H9 (cell line): ENCODE measurements at regions not wholly inside any gene's neighbourhood (a gene's known extent, or its start where the extent isn't known, plus 50 kb on each side); places are given as distances from the start of the nearest gene placed in this dataset.
"Not testable (repeated sequence)": the region's sequence is repeated elsewhere in the genome, so short reads cannot be mapped to it uniquely, and the experiment has no call there.

ENCODE experiments used
- DNase-seq: peaks from one replicate; pipeline ENCODE4 v3.0.0-alpha.2; 2017
- H2AFZ ChIP-seq: one replicate; pipeline ENCODE4 v1.6.1; 2013; ENCODE audit warnings: mild to moderate bottlenecking, low read length, control low read depth, moderate library complexity
- H2AK5ac ChIP-seq: 2 replicates; pipeline ENCODE4 v1.6.1; 2013; ENCODE audit warnings: low read length, control low read depth, mixed read lengths; ENCODE audit not compliant: insufficient read length
- H2BK120ac ChIP-seq: one replicate; pipeline ENCODE4 v1.6.1; 2013; ENCODE audit warnings: low read depth, mild to moderate bottlenecking, low read length, control low read depth, inconsistent platforms; ENCODE audit not compliant: poor library complexity, severe bottlenecking
- H2BK12ac ChIP-seq: 2 replicates; pipeline ENCODE4 v1.6.1; 2013; ENCODE audit warnings: low read length, control low read depth, mixed read lengths, low read depth; ENCODE audit not compliant: insufficient read length
- H2BK15ac ChIP-seq: 2 replicates; pipeline ENCODE4 v1.6.1; 2013; ENCODE audit warnings: low read depth, low read length, control low read depth
- H2BK20ac ChIP-seq: one replicate; pipeline ENCODE4 v1.6.1; 2013; ENCODE audit warnings: low read depth, mild to moderate bottlenecking, low read length, control low read depth, inconsistent platforms; ENCODE audit not compliant: poor library complexity, severe bottlenecking
- H2BK5ac ChIP-seq: 2 replicates; pipeline ENCODE4 v1.6.1; 2013; ENCODE audit warnings: low read length, control low read depth, mixed read lengths; ENCODE audit not compliant: insufficient read length
- H3K14ac ChIP-seq: 2 replicates; pipeline ENCODE4 v1.6.1; 2013; ENCODE audit warnings: low read length, control low read depth; ENCODE audit not compliant: insufficient read depth
- H3K18ac ChIP-seq: 2 replicates; pipeline ENCODE4 v1.6.1; 2013; ENCODE audit warnings: low read depth, mild to moderate bottlenecking, mixed read lengths, low read length, control low read depth; ENCODE audit not compliant: insufficient read length
- H3K23ac ChIP-seq: 2 replicates; pipeline ENCODE4 v1.6.1; 2013; ENCODE audit warnings: low read length, control low read depth, mixed read lengths, low read depth; ENCODE audit not compliant: insufficient read length
- H3K23me2 ChIP-seq: 2 replicates; pipeline ENCODE4 v1.6.1; 2013; ENCODE audit warnings: low read depth, mild to moderate bottlenecking, mixed read lengths, low read length, control low read depth; ENCODE audit not compliant: insufficient read length, poor library complexity, severe bottlenecking
- H3K27ac ChIP-seq: 2 replicates; pipeline ENCODE4 v1.5.1; 2013; ENCODE audit warnings: low read length, control low read depth, mixed read lengths, low read depth; ENCODE audit not compliant: insufficient read length
- H3K27me3 ChIP-seq: 2 replicates; pipeline ENCODE4 v1.6.1; 2013; ENCODE audit warnings: low read length, control low read depth, inconsistent platforms; ENCODE audit not compliant: insufficient read depth
- H3K4ac ChIP-seq: 2 replicates; pipeline ENCODE4 v1.6.1; 2013; ENCODE audit warnings: low read depth, mild to moderate bottlenecking, control low read depth, inconsistent platforms, low read length, moderate library complexity
- H3K4me1 ChIP-seq: 2 replicates; pipeline ENCODE4 v1.6.1; 2013; ENCODE audit warnings: low read length, control low read depth, inconsistent platforms; ENCODE audit not compliant: insufficient read depth
- H3K4me2 ChIP-seq: 2 replicates; pipeline ENCODE4 v1.6.1; 2013; ENCODE audit warnings: low read length, control low read depth, mixed read lengths; ENCODE audit not compliant: insufficient read length, insufficient read depth
- H3K56ac ChIP-seq: 2 replicates; pipeline ENCODE4 v1.6.1; 2013; ENCODE audit warnings: low read depth, mild to moderate bottlenecking, mixed read lengths, low read length, control low read depth; ENCODE audit not compliant: insufficient read length
- H3K79me1 ChIP-seq: 2 replicates; pipeline ENCODE4 v1.6.1; 2013; ENCODE audit warnings: low read depth, mild to moderate bottlenecking, moderate library complexity, low read length, control low read depth, inconsistent platforms; ENCODE audit not compliant: insufficient read depth, poor library complexity, severe bottlenecking
- H3K79me2 ChIP-seq: 2 replicates; pipeline ENCODE4 v1.6.1; 2013; ENCODE audit warnings: low read length, control low read depth, inconsistent platforms; ENCODE audit not compliant: insufficient read depth
- H3K9ac ChIP-seq: 2 replicates; pipeline ENCODE4 v1.6.1; 2013; ENCODE audit warnings: low read length, control low read depth, mixed read lengths; ENCODE audit not compliant: insufficient read length; ENCODE audit errors: extremely low read depth
- H3K9me3 ChIP-seq: one replicate; pipeline ENCODE4 v1.6.1; 2013; ENCODE audit warnings: low read depth, low read length, inconsistent platforms; ENCODE audit not compliant: control insufficient read depth
- H3T11ph ChIP-seq: one replicate; pipeline ENCODE4 v1.6.1; 2013; ENCODE audit warnings: mild to moderate bottlenecking, low read length, control low read depth, inconsistent platforms
- H4K20me1 ChIP-seq: one replicate; pipeline ENCODE4 v1.6.1; 2013; ENCODE audit not compliant: control insufficient read depth, insufficient read length, insufficient read depth
- H4K5ac ChIP-seq: 2 replicates; pipeline ENCODE4 v1.6.1; 2013; ENCODE audit warnings: low read depth, mild to moderate bottlenecking, mixed read lengths, low read length, control low read depth; ENCODE audit not compliant: insufficient read length
- H4K8ac ChIP-seq: replicated peaks from 2 replicates; pipeline ENCODE4 v1.6.1; 2013; ENCODE audit warnings: low read length, control low read depth, mixed read lengths, low read depth; ENCODE audit not compliant: insufficient read length
- H4K91ac ChIP-seq: 2 replicates; pipeline ENCODE4 v1.6.1; 2013; ENCODE audit warnings: low read depth, mild to moderate bottlenecking, moderate library complexity, mixed read lengths, low read length, control low read depth; ENCODE audit not compliant: insufficient read length
- H3K27ac Mint-ChIP-seq, 3 experiments: 2 replicates in 2 of 3; 3 replicates in 1 of 3; pipeline ENCODE4 v1.8.0; 2020 to 2021; ENCODE audit warnings: mixed read lengths in 3 of 3, mild to moderate bottlenecking in 1 of 3, moderate library complexity in 1 of 3
- H3K27me3 Mint-ChIP-seq: 2 replicates; pipeline ENCODE4 v1.8.0; 2021; ENCODE audit warnings: low read depth, mild to moderate bottlenecking, moderate library complexity, mixed read lengths
- H3K36me3 Mint-ChIP-seq, 3 experiments: 2 replicates in 2 of 3; 3 replicates in 1 of 3; pipeline ENCODE4 v1.8.0; 2020 to 2021; ENCODE audit warnings: low read depth in 3 of 3, mixed read lengths in 3 of 3; ENCODE audit not compliant: insufficient read depth in 1 of 3
- H3K4me1 Mint-ChIP-seq, 2 experiments: 2 replicates each; pipeline ENCODE4 v1.8.0; 2020; ENCODE audit warnings: mixed read lengths in 2 of 2
- H3K4me3 Mint-ChIP-seq, 2 experiments: 2 replicates in 1 of 2; 3 replicates in 1 of 2; pipeline ENCODE4 v1.8.0; 2020 to 2021; ENCODE audit warnings: mild to moderate bottlenecking in 2 of 2, mixed read lengths in 2 of 2, moderate library complexity in 1 of 2
- H3K9me3 Mint-ChIP-seq, 2 experiments: 2 replicates in 1 of 2; 3 replicates in 1 of 2; pipeline ENCODE4 v1.8.0; 2020; ENCODE audit warnings: mild to moderate bottlenecking in 2 of 2, mixed read lengths in 2 of 2, moderate library complexity in 1 of 2
- WGBS: extraction: QIAGEN DNeasy Blood & Tissue Kit; methylation state at CpG from one replicate; pipeline ENCODE4 v1.1.7; 2013; ENCODE audit warnings: missing lambda C conversion rate, low lambda C conversion rate, mixed read lengths; ENCODE audit not compliant: insufficient read length; ENCODE audit errors: extremely low coverage; 5-methylcytosine and 5-hydroxymethylcytosine counted together

DNA sequence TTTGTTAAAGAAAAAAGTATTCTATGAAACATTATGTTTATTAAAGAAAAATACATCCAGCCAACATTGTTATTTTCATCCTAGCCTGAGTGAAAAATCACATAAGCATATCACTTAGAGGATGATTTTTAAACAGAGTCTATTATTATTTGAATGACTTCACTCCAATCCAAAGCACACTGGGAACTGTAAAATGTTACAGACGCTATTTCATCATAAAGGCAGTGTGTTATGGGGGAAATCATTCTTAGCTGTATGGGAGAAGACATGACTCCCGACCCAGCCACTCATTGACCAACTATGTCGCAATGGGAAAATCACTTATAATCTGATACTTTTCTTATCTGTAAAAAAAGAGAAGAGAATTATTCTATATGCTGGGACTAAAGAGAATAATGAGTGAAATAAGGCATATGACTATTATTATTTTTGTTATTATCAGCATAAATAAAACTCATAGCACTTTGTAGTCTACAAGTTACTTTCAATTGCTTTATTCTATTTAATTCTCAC, 180.6 kb upstream of the POMZP3 start:
- WGBS = no CpG with 5 or more reads among the region's 3 CpGs
- not testable (repeated sequence) for H4K91ac ChIP-seq, H2BK120ac ChIP-seq, H3K56ac ChIP-seq, H3K27ac Mint-ChIP-seq, H2BK15ac ChIP-seq, H3K27me3 Mint-ChIP-seq, H2AFZ ChIP-seq, H3K79me2 ChIP-seq, H3K4me1 ChIP-seq, H3K18ac ChIP-seq, H4K20me1 ChIP-seq, H2AK5ac ChIP-seq, H2BK12ac ChIP-seq, H4K8ac ChIP-seq, H3K23ac ChIP-seq, H3T11ph ChIP-seq, H3K4me3 Mint-ChIP-seq, H3K27me3 ChIP-seq, H3K9me3 Mint-ChIP-seq, H3K23me2 ChIP-seq, H2BK5ac ChIP-seq, H3K14ac ChIP-seq, H2BK20ac ChIP-seq, H3K4me1 Mint-ChIP-seq, H4K5ac ChIP-seq, H3K36me3 Mint-ChIP-seq, DNase-seq, H3K27ac ChIP-seq, H3K4ac ChIP-seq, H3K4me2 ChIP-seq, H3K9me3 ChIP-seq, H3K79me1 ChIP-seq, H3K9ac ChIP-seq

DNA sequence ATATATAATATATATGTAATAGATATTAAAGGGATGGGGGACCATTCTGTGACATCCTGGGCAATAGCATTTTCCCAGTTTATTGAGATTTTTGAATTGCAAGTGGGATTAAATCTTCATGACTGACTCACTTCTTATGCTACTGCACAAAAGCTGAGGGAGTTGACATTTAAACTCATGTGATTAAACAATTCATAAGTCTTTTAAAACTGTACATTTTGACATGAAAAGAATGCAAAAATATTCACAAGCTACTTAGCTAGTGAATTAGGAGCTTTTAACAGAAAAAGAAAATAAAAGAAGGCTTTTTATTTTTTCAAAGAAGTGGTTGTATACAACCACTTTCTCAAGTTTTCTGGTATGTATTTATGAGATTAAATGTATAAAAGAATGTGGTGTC, 179.4 kb upstream of the POMZP3 start:
- not testable (repeated sequence) for DNase-seq, H2AK5ac ChIP-seq, H3K27ac Mint-ChIP-seq, H2BK120ac ChIP-seq, H4K20me1 ChIP-seq, H3K23ac ChIP-seq, H3K4me3 Mint-ChIP-seq, H3K14ac ChIP-seq, H3K27ac ChIP-seq, H3K79me1 ChIP-seq, H3K4me1 ChIP-seq, H4K91ac ChIP-seq, H3K23me2 ChIP-seq, H4K8ac ChIP-seq, H3K9ac ChIP-seq, H3K56ac ChIP-seq, H3K9me3 ChIP-seq, H2BK12ac ChIP-seq, H3K4me1 Mint-ChIP-seq, H2BK20ac ChIP-seq, H2AFZ ChIP-seq, H3T11ph ChIP-seq, H3K27me3 ChIP-seq, H3K9me3 Mint-ChIP-seq, H3K18ac ChIP-seq, H3K79me2 ChIP-seq, H3K4ac ChIP-seq, H3K27me3 Mint-ChIP-seq, H2BK5ac ChIP-seq, H3K4me2 ChIP-seq, H3K36me3 Mint-ChIP-seq, H4K5ac ChIP-seq, H2BK15ac ChIP-seq
